MM.1S (cell line): ENCODE measurements at regions not wholly inside any gene's neighbourhood (a gene's known extent, or its start where the extent isn't known, plus 50 kb on each side); places are given as distances from the start of the nearest gene placed in this dataset.
"Not testable (repeated sequence)": the region's sequence is repeated elsewhere in the genome, so short reads cannot be mapped to it uniquely, and the experiment has no call there.

Experiments
- DNase-seq: peaks from one replicate; pipeline ENCODE4 v3.0.0-alpha.2; 2015
- H2AFZ ChIP-seq: fragments of 300-600 bp; sonication (generic); 2 replicates; pipeline ENCODE4 v1.6.0; 2016; ENCODE audit warnings: antibody characterized with exemption, low read length
- H3F3A ChIP-seq: fragments of 300-600 bp; sonication (generic); 2 replicates; pipeline ENCODE4 v1.6.1; 2016; ENCODE audit warnings: mild to moderate bottlenecking, antibody characterized with exemption, low read length, moderate library complexity, mixed read lengths; ENCODE audit not compliant: insufficient read depth
- H3K27ac ChIP-seq: fragments of 300-600 bp; sonication (generic); 2 replicates; pipeline ENCODE4 v1.5.1; 2016; ENCODE audit warnings: mild to moderate bottlenecking, low read length
- H3K27me3 ChIP-seq: fragments of 300-600 bp; sonication (generic); replicated peaks from 2 replicates; pipeline ENCODE4 v1.6.0; 2016; ENCODE audit warnings: low read length; ENCODE audit not compliant: insufficient read depth
- H3K36me3 ChIP-seq: fragments of 300-600 bp; sonication (generic); replicated peaks from 2 replicates; pipeline ENCODE4 v1.6.1; 2016; ENCODE audit warnings: mild to moderate bottlenecking, low read length, mixed read lengths; ENCODE audit not compliant: insufficient read depth
- H3K4me1 ChIP-seq: fragments of 300-600 bp; sonication (generic); 2 replicates; pipeline ENCODE4 v1.6.1; 2016; ENCODE audit warnings: low read length, mixed read lengths
- H3K4me2 ChIP-seq: fragments of 300-600 bp; sonication (generic); 2 replicates; pipeline ENCODE4 v1.6.0; 2016; ENCODE audit warnings: low read depth, low read length
- H3K4me3 ChIP-seq: fragments of 300-600 bp; sonication (generic); 2 replicates; pipeline ENCODE4 v1.5.1; 2016; ENCODE audit warnings: low read length, mixed read lengths
- H3K79me2 ChIP-seq: fragments of 300-600 bp; sonication (generic); 2 replicates; pipeline ENCODE4 v1.6.1; 2016; ENCODE audit warnings: mixed run types, low read length, mixed read lengths
- H3K9ac ChIP-seq: fragments of 300-600 bp; sonication (generic); 2 replicates; pipeline ENCODE4 v1.6.1; 2016; ENCODE audit warnings: low read length, mixed read lengths
- H3K9me2 ChIP-seq: fragments of 300-600 bp; sonication (generic); replicated peaks from 2 replicates; pipeline ENCODE4 v1.6.1; 2016; ENCODE audit warnings: mild to moderate bottlenecking, low read length, mixed read lengths; ENCODE audit not compliant: insufficient read depth
- H3K9me3 ChIP-seq: fragments of 300-600 bp; sonication (generic); replicated peaks from 2 replicates; pipeline ENCODE4 v1.6.1; 2016; ENCODE audit warnings: mild to moderate bottlenecking, low read length, mixed read lengths; ENCODE audit not compliant: insufficient read depth
- H4K20me1 ChIP-seq: fragments of 300-600 bp; sonication (generic); 2 replicates; pipeline ENCODE4 v1.6.1; 2016; ENCODE audit warnings: mild to moderate bottlenecking, low read length, moderate library complexity, mixed read lengths; ENCODE audit not compliant: insufficient read depth
- EZH2 ChIP-seq: fragments of 300-600 bp; sonication (generic); optimal IDR thresholded peaks from 2 replicates; pipeline ENCODE3; 2017; ENCODE audit warnings: low read depth, mild to moderate bottlenecking, antibody characterized with exemption, low read length, mixed read lengths
- EZH2phosphoT487 ChIP-seq: fragments of 300-600 bp; sonication (generic); IDR thresholded peaks from 2 replicates; pipeline ENCODE4 v1.6.1; 2018; ENCODE audit warnings: antibody characterized with exemption, low read length
- TF ChIP-seq, protein P1 (sequence below): fragments of 300-600 bp; sonication (generic); IDR thresholded peaks from 2 replicates; pipeline ENCODE4 v1.5.1; 2016; ENCODE audit warnings: antibody characterized with exemption, low read length, mixed read lengths

DNA sequence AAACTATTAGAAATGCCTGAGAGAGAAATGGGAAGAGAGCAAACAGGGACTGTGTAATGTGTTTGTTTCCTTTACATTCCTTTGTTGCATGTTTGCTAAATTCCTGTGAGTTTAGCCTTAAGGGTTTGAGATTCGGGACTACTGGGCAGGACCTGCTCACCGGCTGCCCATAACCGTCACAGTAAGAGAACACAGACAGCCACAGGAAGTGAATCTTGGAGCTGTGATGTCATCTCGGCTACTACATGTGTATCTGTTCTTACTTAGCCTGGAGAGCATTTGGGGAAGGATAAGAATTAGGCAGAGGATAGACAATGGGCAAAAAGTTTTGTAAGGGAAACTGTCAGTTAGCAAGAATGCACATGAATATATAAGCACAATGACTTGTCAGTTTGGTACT is 485.1 kb upstream of the KLF6 start:
- no peak overlapping the region for H3K4me3 ChIP-seq
- no peaks in the 10 kb centered on the region for H3K27me3 ChIP-seq
- no peaks in the 10 kb centered on the region for H4K20me1 ChIP-seq
- H3K9ac ChIP-seq, result no peak overlapping the region
- no peaks in the 10 kb centered on the region for H3K36me3 ChIP-seq
- H2AFZ ChIP-seq, result 0 out of 2 replicates have a peak overlapping the region, but pooled peaks have one; percentile 28
- H3K79me2 ChIP-seq, result no peaks in the 10 kb centered on the region
- H3K4me2 ChIP-seq, result no peak overlapping the region
- H3F3A ChIP-seq, result no peaks in the 10 kb centered on the region
- DNase-seq, result no peak
- H3K4me1 ChIP-seq, result no peaks in the 10 kb centered on the region
- no peak overlapping the region for H3K27ac ChIP-seq
- no peaks in the 10 kb centered on the region for H3K9me2 ChIP-seq
- no peak for TF ChIP-seq EZH2
- TF ChIP-seq EZH2phosphoT487, result no peak
- no peaks in the 10 kb centered on the region for H3K9me3 ChIP-seq

- not testable (repeated sequence) for H3K79me2 ChIP-seq, H3K36me3 ChIP-seq, DNase-seq, H3K27me3 ChIP-seq, H3K9me2 ChIP-seq, H3F3A ChIP-seq, H2AFZ ChIP-seq, H3K4me1 ChIP-seq, H3K9me3 ChIP-seq, H4K20me1 ChIP-seq, H3K4me2 ChIP-seq, H3K27ac ChIP-seq, H3K4me3 ChIP-seq, H3K9ac ChIP-seq
Observed at GRCh38 chr10:4268490-4268889, 483.5 kb upstream of the KLF6 start.

GRCh38 chr10:4267086-4267773 is 482.2 kb upstream of the KLF6 start:
- no peak for DNase-seq
- no peaks in the 10 kb centered on the region for H3K27me3 ChIP-seq
- no peak overlapping the region for H2AFZ ChIP-seq
- no peaks in the 10 kb centered on the region for H3F3A ChIP-seq
- H3K4me1 ChIP-seq, result no peaks in the 10 kb centered on the region
- TF ChIP-seq, protein P1, sequence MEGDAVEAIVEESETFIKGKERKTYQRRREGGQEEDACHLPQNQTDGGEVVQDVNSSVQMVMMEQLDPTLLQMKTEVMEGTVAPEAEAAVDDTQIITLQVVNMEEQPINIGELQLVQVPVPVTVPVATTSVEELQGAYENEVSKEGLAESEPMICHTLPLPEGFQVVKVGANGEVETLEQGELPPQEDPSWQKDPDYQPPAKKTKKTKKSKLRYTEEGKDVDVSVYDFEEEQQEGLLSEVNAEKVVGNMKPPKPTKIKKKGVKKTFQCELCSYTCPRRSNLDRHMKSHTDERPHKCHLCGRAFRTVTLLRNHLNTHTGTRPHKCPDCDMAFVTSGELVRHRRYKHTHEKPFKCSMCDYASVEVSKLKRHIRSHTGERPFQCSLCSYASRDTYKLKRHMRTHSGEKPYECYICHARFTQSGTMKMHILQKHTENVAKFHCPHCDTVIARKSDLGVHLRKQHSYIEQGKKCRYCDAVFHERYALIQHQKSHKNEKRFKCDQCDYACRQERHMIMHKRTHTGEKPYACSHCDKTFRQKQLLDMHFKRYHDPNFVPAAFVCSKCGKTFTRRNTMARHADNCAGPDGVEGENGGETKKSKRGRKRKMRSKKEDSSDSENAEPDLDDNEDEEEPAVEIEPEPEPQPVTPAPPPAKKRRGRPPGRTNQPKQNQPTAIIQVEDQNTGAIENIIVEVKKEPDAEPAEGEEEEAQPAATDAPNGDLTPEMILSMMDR, result no peak
- no peak for TF ChIP-seq EZH2
- TF ChIP-seq EZH2phosphoT487, result no peak
- H3K27ac ChIP-seq, result no peak overlapping the region
- H3K4me3 ChIP-seq, result no peak overlapping the region
- H3K36me3 ChIP-seq, result no peaks in the 10 kb centered on the region
- H3K79me2 ChIP-seq, result no peaks in the 10 kb centered on the region
- no peaks in the 10 kb centered on the region for H3K9me2 ChIP-seq
- H3K4me2 ChIP-seq, result no peak overlapping the region
- no peak overlapping the region for H3K9ac ChIP-seq
- no peaks in the 10 kb centered on the region for H4K20me1 ChIP-seq
- H3K9me3 ChIP-seq, result no peaks in the 10 kb centered on the region

DNA sequence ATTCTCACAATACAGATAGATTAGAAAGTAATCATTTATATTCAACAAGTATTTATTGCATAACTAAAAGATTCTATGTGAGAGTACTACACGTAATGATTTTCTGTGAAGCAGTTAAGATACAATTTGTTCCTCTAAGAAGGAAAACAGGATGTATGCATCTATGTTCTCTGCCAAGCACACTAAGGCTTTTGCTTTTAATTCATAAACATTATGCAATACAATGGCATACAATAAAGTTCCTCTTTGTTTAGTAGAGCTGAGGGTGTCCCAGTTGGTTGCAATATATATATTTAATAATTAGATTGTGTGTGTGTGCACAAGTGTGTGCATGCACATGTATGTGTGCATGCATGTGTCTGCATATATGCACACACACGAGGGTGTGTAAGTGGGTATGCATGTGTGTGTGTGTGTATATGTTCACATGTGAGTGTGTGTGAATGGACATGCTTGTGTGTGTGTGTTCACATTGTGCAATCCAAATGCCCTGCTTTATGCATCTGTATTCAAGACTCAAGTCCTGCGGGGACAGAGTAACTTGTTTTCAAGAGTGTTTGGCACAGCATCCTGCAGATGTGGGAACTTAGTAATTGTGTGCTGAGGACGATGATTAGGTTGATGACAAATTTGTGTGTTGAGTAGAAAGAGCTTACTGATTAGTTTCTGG is 481.5 kb upstream of the KLF6 start:
- no peak for DNase-seq

More for the DNA sequence above, 481.5 kb upstream of the KLF6 start:
- H3K4me1 ChIP-seq, result no peaks in the 10 kb centered on the region
- no peaks in the 10 kb centered on the region for H3K36me3 ChIP-seq
- no peak overlapping the region for H2AFZ ChIP-seq
- no peak for TF ChIP-seq EZH2
- TF ChIP-seq EZH2phosphoT487, result no peak
- TF ChIP-seq, protein P1, result no peak
- H3K4me2 ChIP-seq, result no peak overlapping the region
- no peaks in the 10 kb centered on the region for H3K27me3 ChIP-seq
- no peak overlapping the region for H3K4me3 ChIP-seq
- H3K9me2 ChIP-seq, result no peaks in the 10 kb centered on the region
- H3F3A ChIP-seq, result no peaks in the 10 kb centered on the region
- no peaks in the 10 kb centered on the region for H3K9me3 ChIP-seq
- H3K27ac ChIP-seq, result no peak overlapping the region
- no peaks in the 10 kb centered on the region for H3K79me2 ChIP-seq
- H3K9ac ChIP-seq, result no peak overlapping the region
- no peaks in the 10 kb centered on the region for H4K20me1 ChIP-seq
